NCI-H2107 treated with DMSO at 0.1 percent for 48 hours (cell line): ENCODE measurements at regions not wholly inside any gene's neighbourhood (a gene's known extent, or its start where the extent isn't known, plus 50 kb on each side); places are given as distances from the start of the nearest gene placed in this dataset.
A peak's percentile ranks its signal among the peaks of the same experiment; 100 is the strongest.

Source experiments
- DNase-seq: peaks from one replicate; lab custom pipeline; 2025; ENCODE audit not compliant: unreplicated experiment; lab: John Stamatoyannopoulos, UW

GRCh38 chr4:145251391-145251790, 71.0 kb upstream of the OTUD4 start:
- DNase-seq: no peak

GRCh38 chr4:145248971-145249370, 68.6 kb upstream of the OTUD4 start:
- DNase-seq: no peak

- no peak for DNase-seq
Measured at GRCh38 chr4:145248502-145248901, 68.1 kb upstream of the OTUD4 start.

GRCh38 chr4:145234091-145234706, 53.8 kb upstream of the OTUD4 start:
- DNase-seq: peak; percentile 19

- DNase-seq: no peak
Measured at GRCh38 chr4:145231906-145232700, 51.7 kb upstream of the OTUD4 start.

DNA sequence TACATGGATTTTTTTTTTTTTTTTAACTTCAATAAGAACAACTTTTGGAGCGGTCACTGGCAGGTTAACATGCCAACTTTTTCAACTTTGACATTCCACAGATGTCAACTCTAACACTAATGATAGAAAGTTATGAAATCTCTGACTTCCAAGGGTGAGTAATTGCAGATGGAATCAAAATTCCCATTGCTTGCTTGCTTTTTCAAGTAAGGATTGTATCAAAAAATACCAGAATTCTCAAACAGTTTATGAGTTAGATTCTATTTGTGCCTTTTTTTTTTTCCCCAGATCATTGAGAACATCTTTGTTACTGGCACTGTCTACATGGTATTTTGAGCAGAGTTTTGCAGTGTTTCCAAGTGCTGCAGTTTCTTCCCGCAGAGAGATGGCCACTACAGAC, 50.3 kb upstream of the OTUD4 start:
- no peak for DNase-seq
